Ishikawa (cell line): ENCODE measurements at regions not wholly inside any gene's neighbourhood (a gene's known extent, or its start where the extent isn't known, plus 50 kb on each side); places are given as distances from the start of the nearest gene placed in this dataset.

ENCODE experiments used
- CEBPB ChIP-seq: IDR thresholded peaks from 2 replicates; pipeline ENCODE4 v1.6.1; 2012
- CREB1 ChIP-seq: IDR thresholded peaks from 2 replicates; pipeline ENCODE4 v1.6.1; 2012; ENCODE audit warnings: low read depth
- EGR1 ChIP-seq: IDR thresholded peaks from 2 replicates; pipeline ENCODE4 v1.6.1; 2012
- EP300 ChIP-seq: IDR thresholded peaks from 2 replicates; pipeline ENCODE4 v1.6.1; 2012; ENCODE audit warnings: borderline replicate concordance
- FOXM1 ChIP-seq: IDR thresholded peaks from 2 replicates; pipeline ENCODE4 v1.6.1; 2012; ENCODE audit warnings: low read depth, borderline replicate concordance
- NFIC ChIP-seq: IDR thresholded peaks from 2 replicates; pipeline ENCODE4 v1.6.1; 2012
- RAD21 ChIP-seq: IDR thresholded peaks from 2 replicates; pipeline ENCODE4 v1.6.1; 2012; ENCODE audit warnings: low read depth
- TAF1 ChIP-seq: IDR thresholded peaks from 2 replicates; pipeline ENCODE4 v1.6.1; 2012; ENCODE audit warnings: low read depth, mild to moderate bottlenecking
- TCF12 ChIP-seq: IDR thresholded peaks from 2 replicates; pipeline ENCODE4 v1.6.1; 2012; ENCODE audit warnings: low read depth
- TEAD4 ChIP-seq: IDR thresholded peaks from 2 replicates; pipeline ENCODE4 v1.6.1; 2012
- YY1 ChIP-seq: IDR thresholded peaks from 2 replicates; pipeline ENCODE4 v1.6.1; 2012; ENCODE audit warnings: low read depth
- ZBTB7A ChIP-seq: IDR thresholded peaks from 2 replicates; pipeline ENCODE4 v1.6.1; 2012; ENCODE audit warnings: low read depth
- TF ChIP-seq, protein P1 (sequence below): IDR thresholded peaks from 2 replicates; pipeline ENCODE4 v1.6.1; 2012; ENCODE audit warnings: low read depth, mild to moderate bottlenecking
- TF ChIP-seq, protein P2 (sequence below): IDR thresholded peaks from 2 replicates; pipeline ENCODE4 v1.6.1; 2012
- TF ChIP-seq, protein P3 (sequence below): IDR thresholded peaks from 2 replicates; pipeline ENCODE4 v1.6.1; 2012

DNA sequence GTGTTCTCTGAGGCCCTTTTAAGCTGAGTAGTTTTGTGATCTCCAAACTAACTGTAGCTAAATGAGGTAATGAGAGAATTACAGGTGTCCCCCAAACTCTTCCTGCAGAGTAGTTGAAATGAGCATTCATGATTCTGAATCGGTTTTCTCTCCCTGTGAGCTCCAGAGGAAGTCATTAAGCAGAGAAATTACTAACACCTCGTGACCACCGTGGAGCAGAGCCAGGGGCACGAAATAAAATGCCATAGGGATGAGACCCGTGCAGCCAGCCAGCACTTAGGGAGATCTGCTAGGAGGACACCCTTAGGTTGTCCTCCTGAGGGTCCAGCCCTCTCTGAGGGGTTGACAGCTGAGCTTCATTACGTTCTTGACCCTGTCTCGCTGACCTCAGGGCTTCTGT is 79.5 kb downstream of the SLC25A47 start:
- TF ChIP-seq RAD21 (no peak), TAF1 (no peak), CREB1 (no peak), CEBPB (no peak), FOXM1 (no peak), EP300 (no peak), TCF12 (no peak), YY1 (no peak), NFIC (no peak), ZBTB7A (no peak), EGR1 (no peak), TEAD4 (no peak)
- TF ChIP-seq, protein P1, sequence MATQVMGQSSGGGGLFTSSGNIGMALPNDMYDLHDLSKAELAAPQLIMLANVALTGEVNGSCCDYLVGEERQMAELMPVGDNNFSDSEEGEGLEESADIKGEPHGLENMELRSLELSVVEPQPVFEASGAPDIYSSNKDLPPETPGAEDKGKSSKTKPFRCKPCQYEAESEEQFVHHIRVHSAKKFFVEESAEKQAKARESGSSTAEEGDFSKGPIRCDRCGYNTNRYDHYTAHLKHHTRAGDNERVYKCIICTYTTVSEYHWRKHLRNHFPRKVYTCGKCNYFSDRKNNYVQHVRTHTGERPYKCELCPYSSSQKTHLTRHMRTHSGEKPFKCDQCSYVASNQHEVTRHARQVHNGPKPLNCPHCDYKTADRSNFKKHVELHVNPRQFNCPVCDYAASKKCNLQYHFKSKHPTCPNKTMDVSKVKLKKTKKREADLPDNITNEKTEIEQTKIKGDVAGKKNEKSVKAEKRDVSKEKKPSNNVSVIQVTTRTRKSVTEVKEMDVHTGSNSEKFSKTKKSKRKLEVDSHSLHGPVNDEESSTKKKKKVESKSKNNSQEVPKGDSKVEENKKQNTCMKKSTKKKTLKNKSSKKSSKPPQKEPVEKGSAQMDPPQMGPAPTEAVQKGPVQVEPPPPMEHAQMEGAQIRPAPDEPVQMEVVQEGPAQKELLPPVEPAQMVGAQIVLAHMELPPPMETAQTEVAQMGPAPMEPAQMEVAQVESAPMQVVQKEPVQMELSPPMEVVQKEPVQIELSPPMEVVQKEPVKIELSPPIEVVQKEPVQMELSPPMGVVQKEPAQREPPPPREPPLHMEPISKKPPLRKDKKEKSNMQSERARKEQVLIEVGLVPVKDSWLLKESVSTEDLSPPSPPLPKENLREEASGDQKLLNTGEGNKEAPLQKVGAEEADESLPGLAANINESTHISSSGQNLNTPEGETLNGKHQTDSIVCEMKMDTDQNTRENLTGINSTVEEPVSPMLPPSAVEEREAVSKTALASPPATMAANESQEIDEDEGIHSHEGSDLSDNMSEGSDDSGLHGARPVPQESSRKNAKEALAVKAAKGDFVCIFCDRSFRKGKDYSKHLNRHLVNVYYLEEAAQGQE, result no peak
- TF ChIP-seq, protein P2, sequence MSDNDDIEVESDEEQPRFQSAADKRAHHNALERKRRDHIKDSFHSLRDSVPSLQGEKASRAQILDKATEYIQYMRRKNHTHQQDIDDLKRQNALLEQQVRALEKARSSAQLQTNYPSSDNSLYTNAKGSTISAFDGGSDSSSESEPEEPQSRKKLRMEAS, result no peak
- TF ChIP-seq, protein P3, sequence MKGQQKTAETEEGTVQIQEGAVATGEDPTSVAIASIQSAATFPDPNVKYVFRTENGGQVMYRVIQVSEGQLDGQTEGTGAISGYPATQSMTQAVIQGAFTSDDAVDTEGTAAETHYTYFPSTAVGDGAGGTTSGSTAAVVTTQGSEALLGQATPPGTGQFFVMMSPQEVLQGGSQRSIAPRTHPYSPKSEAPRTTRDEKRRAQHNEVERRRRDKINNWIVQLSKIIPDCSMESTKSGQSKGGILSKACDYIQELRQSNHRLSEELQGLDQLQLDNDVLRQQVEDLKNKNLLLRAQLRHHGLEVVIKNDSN, result no peak

DNA sequence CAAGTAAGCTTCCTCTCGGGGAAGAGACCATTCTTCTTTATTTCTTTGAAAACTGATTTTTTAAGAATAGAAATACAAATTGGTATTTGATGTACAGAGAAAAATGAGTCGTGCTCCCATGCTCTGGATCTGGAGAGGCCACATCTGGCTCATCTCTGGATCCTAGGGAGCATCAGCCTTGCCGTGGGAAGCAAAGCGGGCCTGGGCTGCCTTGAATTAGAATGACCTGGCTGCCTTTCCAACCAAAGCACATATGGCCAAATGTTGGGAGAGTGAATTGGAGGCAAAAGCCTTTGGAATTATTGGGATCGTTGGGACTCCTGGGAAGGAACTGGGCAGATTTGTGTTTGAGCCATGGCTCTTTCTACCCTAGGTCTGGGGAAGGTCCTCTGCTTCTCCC is 80.0 kb downstream of the SLC25A47 start:
- no peak for TF ChIP-seq CREB1
- TF ChIP-seq, protein P1, result no peak
- no peak for TF ChIP-seq ZBTB7A
- TF ChIP-seq CEBPB, result no peak
- TF ChIP-seq, protein P2, result no peak
- TF ChIP-seq, protein P3, result no peak
- TF ChIP-seq FOXM1, result no peak
- no peak for TF ChIP-seq TCF12
- no peak for TF ChIP-seq TEAD4
- no peak for TF ChIP-seq YY1
- no peak for TF ChIP-seq EP300
- TF ChIP-seq NFIC, result no peak
- no peak for TF ChIP-seq TAF1
- TF ChIP-seq EGR1, result no peak
- no peak for TF ChIP-seq RAD21

- TF ChIP-seq, protein P2, result no peak
Measured at GRCh38 chr14:100403802-100404365, 80.7 kb downstream of the SLC25A47 start.

GRCh38 chr14:100404419-100404818 is 81.3 kb downstream of the SLC25A47 start:
- TF ChIP-seq, protein P1, result no peak
- TF ChIP-seq TCF12, result no peak
- no peak for TF ChIP-seq ZBTB7A
- TF ChIP-seq TAF1, result no peak
- no peak for TF ChIP-seq NFIC
- TF ChIP-seq RAD21, result no peak
- TF ChIP-seq EGR1, result no peak
- TF ChIP-seq YY1, result no peak
- TF ChIP-seq, protein P2, result no peak
- TF ChIP-seq, protein P3, result no peak
- no peak for TF ChIP-seq FOXM1
